ENCODE measurements at regions not wholly inside any gene's neighbourhood (a gene's known extent, or its start where the extent isn't known, plus 50 kb on each side); places are given as distances from the start of the nearest gene placed in this dataset.

DNA sequence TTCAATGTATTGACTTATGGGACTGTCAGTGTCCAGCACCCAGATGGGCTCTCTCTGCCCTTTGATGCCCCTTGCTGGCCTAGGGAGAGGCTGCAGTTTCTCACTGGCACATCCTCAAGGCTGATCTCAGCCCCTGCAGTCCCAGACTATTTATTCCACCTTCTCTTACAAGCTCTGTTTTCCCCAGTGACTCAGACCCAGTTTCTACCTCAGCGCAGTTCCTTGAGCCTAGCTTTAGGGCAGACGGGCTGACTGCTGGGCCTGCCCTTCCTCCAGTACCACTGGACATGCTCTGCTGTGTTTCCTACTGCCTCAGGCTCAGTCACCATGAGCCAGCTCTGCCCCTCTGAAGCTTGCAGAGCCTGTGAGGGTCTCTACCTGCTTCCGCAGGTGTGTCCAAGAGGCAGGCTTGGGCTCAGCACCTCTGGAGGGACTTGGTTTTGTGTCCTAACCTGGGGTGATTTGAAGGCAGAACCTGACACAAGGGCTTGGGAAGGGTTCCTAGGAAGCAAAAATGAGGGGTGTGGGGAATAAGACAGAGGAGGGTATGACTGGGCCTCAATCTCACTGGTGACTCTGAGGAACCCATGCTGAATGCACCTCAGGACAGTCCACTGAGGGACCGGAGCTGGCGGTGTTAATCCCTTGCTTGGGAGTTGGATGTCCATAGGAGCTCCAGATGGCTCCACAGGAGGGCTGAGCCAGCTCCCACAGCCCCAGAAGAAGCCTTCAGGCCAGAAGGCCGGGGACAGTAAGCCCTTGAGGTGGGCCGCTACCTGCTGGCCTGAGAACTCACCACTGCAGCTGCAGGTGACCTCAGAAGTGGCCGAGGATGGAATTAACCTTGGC, 689.9 kb downstream of the MATN1 start:
- Histone ChIP-seq H3K36me3 (ENCODE audit: insufficient read depth, low read length) (no peaks in the 10 kb centered on the region), H3K27me3 (ENCODE audit: insufficient read depth, low read length, poor library complexity, severe bottlenecking) (no peaks in the 10 kb centered on the region), H3F3A (ENCODE audit: low read depth) (no peaks in the 10 kb centered on the region), H4K20me1 (ENCODE audit: insufficient read depth, low read length, poor library complexity, severe bottlenecking) (no peaks in the 10 kb centered on the region), H3K4me1 (ENCODE audit: insufficient read depth, low read length, poor library complexity, severe bottlenecking) (no peaks in the 10 kb centered on the region), H2AFZ (ENCODE audit: low read length) (no peak overlapping the region), H3K4me2 (ENCODE audit: low read depth, low read length, poor library complexity, severe bottlenecking) (no peak overlapping the region), H3K9me2 (replicated peaks; ENCODE audit: low read depth, low read length) (no peaks in the 10 kb centered on the region), H3K9me3 (ENCODE audit: insufficient read depth, low read depth, low read length) (peaks cover 3% of the 10 kb centered on the region; the same call in 1 of the 2 replicates), H3K79me2 (ENCODE audit: insufficient read depth, low read length) (no peaks in the 10 kb centered on the region), H3K4me3 (ENCODE audit: low read length, poor library complexity, severe bottlenecking) (no peak overlapping the region), H3K9ac (ENCODE audit: low read depth, low read length, poor library complexity, severe bottlenecking) (no peak overlapping the region)
- TF ChIP-seq, protein P1, sequence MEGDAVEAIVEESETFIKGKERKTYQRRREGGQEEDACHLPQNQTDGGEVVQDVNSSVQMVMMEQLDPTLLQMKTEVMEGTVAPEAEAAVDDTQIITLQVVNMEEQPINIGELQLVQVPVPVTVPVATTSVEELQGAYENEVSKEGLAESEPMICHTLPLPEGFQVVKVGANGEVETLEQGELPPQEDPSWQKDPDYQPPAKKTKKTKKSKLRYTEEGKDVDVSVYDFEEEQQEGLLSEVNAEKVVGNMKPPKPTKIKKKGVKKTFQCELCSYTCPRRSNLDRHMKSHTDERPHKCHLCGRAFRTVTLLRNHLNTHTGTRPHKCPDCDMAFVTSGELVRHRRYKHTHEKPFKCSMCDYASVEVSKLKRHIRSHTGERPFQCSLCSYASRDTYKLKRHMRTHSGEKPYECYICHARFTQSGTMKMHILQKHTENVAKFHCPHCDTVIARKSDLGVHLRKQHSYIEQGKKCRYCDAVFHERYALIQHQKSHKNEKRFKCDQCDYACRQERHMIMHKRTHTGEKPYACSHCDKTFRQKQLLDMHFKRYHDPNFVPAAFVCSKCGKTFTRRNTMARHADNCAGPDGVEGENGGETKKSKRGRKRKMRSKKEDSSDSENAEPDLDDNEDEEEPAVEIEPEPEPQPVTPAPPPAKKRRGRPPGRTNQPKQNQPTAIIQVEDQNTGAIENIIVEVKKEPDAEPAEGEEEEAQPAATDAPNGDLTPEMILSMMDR (conservative IDR thresholded peaks at IDR 0.05; ENCODE audit: low read length), result no peak
- TF ChIP-seq EZH2phosphoT487 (IDR thresholded peaks at IDR 0.05; ENCODE audit: borderline replicate concordance), result no peak

DNA sequence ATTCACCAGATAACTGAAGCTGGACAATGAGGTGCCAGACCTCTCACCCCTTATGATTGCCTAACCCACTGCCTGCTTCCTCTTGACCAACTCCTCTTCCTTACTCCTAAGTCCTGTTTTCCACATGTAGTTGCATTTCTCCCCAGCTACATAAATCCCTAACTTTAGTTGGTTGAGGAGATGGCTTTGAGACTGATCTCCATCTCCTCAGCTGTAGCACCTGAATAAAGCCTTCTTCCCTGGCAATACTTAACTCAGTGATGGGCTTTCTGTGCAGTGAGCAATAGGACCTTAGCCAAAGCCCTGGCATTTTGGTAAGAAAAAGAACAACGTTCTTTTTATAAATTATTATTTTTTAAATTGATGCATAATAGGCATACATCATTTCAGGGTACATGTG, 691.1 kb downstream of the MATN1 start:
- Histone ChIP-seq H3K79me2 (ENCODE audit: insufficient read depth, low read length) (no peaks in the 10 kb centered on the region), H3K9ac (ENCODE audit: low read depth, low read length, poor library complexity, severe bottlenecking) (no peak overlapping the region), H3K36me3 (ENCODE audit: insufficient read depth, low read length) (no peaks in the 10 kb centered on the region), H3K27me3 (ENCODE audit: insufficient read depth, low read length, poor library complexity, severe bottlenecking) (no peaks in the 10 kb centered on the region), H3K4me3 (ENCODE audit: low read length, poor library complexity, severe bottlenecking) (no peak overlapping the region), H2AFZ (ENCODE audit: low read length) (no peak overlapping the region), H3F3A (ENCODE audit: low read depth) (no peaks in the 10 kb centered on the region), H3K4me2 (ENCODE audit: low read depth, low read length, poor library complexity, severe bottlenecking) (no peak overlapping the region), H3K4me1 (ENCODE audit: insufficient read depth, low read length, poor library complexity, severe bottlenecking) (no peaks in the 10 kb centered on the region), H4K20me1 (ENCODE audit: insufficient read depth, low read length, poor library complexity, severe bottlenecking) (no peaks in the 10 kb centered on the region), H3K9me2 (replicated peaks; ENCODE audit: low read depth, low read length) (no peaks in the 10 kb centered on the region), H3K9me3 (ENCODE audit: insufficient read depth, low read depth, low read length) (peaks cover 3% of the 10 kb centered on the region; the same call in 1 of the 2 replicates)
- TF ChIP-seq, protein P1 (conservative IDR thresholded peaks at IDR 0.05; ENCODE audit: low read length), result no peak
- no peak for TF ChIP-seq EZH2phosphoT487 (IDR thresholded peaks at IDR 0.05; ENCODE audit: borderline replicate concordance)

DNA sequence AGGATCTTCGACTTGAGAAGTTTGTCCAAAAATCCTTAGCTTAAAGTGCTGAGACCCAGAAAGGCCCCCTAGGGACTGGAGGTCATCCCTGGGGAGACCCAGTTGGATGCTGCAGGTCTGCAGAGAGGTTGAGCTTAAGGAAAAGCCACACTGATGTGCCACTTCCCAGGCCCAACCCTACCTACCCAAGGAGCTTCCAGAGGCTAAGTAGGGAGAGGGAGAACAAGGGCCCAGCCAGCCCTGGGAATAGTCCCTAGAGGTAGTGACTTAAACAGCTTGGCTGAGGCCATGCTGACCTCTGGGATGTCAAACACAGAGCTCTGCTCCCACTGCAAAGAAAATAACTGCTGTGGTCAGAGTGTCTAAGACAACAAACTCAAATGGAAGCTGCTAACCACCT, 693.7 kb downstream of the MATN1 start:
- Histone ChIP-seq H3K36me3 (ENCODE audit: insufficient read depth, low read length) (no peaks in the 10 kb centered on the region), H3K9ac (ENCODE audit: low read depth, low read length, poor library complexity, severe bottlenecking) (no peak overlapping the region), H3K79me2 (ENCODE audit: insufficient read depth, low read length) (no peaks in the 10 kb centered on the region), H3K9me3 (ENCODE audit: insufficient read depth, low read depth, low read length) (peaks cover 3% of the 10 kb centered on the region; the same call in 1 of the 2 replicates), H3K9me2 (replicated peaks; ENCODE audit: low read depth, low read length) (no peaks in the 10 kb centered on the region), H3K4me2 (ENCODE audit: low read depth, low read length, poor library complexity, severe bottlenecking) (no peak overlapping the region), H3K4me3 (ENCODE audit: low read length, poor library complexity, severe bottlenecking) (no peak overlapping the region), H3K4me1 (ENCODE audit: insufficient read depth, low read length, poor library complexity, severe bottlenecking) (no peaks in the 10 kb centered on the region), H4K20me1 (ENCODE audit: insufficient read depth, low read length, poor library complexity, severe bottlenecking) (no peaks in the 10 kb centered on the region), H3F3A (ENCODE audit: low read depth) (no peaks in the 10 kb centered on the region), H2AFZ (ENCODE audit: low read length) (no peak overlapping the region), H3K27me3 (ENCODE audit: insufficient read depth, low read length, poor library complexity, severe bottlenecking) (no peaks in the 10 kb centered on the region)
- TF ChIP-seq, protein P1 (conservative IDR thresholded peaks at IDR 0.05; ENCODE audit: low read length), result no peak
- TF ChIP-seq EZH2phosphoT487 (IDR thresholded peaks at IDR 0.05; ENCODE audit: borderline replicate concordance), result no peak
